Fibroblast of pulmonary artery (primary cell): ENCODE measurements at regions not wholly inside any gene's neighbourhood (a gene's known extent, or its start where the extent isn't known, plus 50 kb on each side); places are given as distances from the start of the nearest gene placed in this dataset.

Experiments used
- DNase-seq: peaks from one replicate; pipeline ENCODE4 v3.0.0-alpha.2; 2010; ENCODE audit warnings: low read depth
- H3K4me3 ChIP-seq: replicated peaks from 2 replicates; pipeline ENCODE4 v1.5.1; 2011; ENCODE audit warnings: low read depth, mild to moderate bottlenecking, control low read depth, low read length, moderate library complexity
- CTCF ChIP-seq: IDR thresholded peaks from 2 replicates; pipeline ENCODE4 v1.5.1; 2011; ENCODE audit warnings: mild to moderate bottlenecking, control low read depth, low read length, inconsistent platforms; ENCODE audit errors: missing control alignments

- DNase-seq: no peak
- TF ChIP-seq CTCF: no peak
- H3K4me3 ChIP-seq: no peak overlapping the region
Measured at GRCh38 chr5:9928326-9928725, 298.2 kb upstream of the TAS2R1 start.

GRCh38 chr5:9927521-9927997 lies 297.4 kb upstream of the TAS2R1 start:
- H3K4me3 ChIP-seq: no peak overlapping the region
- peak; percentile 65 for DNase-seq
- no peak for TF ChIP-seq CTCF

- TF ChIP-seq CTCF: no peak
- peak; percentile 53 for DNase-seq
- H3K4me3 ChIP-seq: no peak overlapping the region
Measured at GRCh38 chr5:9927106-9927505, 297.0 kb upstream of the TAS2R1 start.

GRCh38 chr5:9924614-9925013 lies 294.5 kb upstream of the TAS2R1 start:
- H3K4me3 ChIP-seq: no peak overlapping the region
- peak; percentile 99 for DNase-seq
- TF ChIP-seq CTCF: no peak

- DNase-seq: no peak
- peak; percentile 32 for TF ChIP-seq CTCF
- no peak overlapping the region for H3K4me3 ChIP-seq
Measured at GRCh38 chr5:9922719-9923118, 292.6 kb upstream of the TAS2R1 start.

- no peak for TF ChIP-seq CTCF
- DNase-seq: no peak
- no peak overlapping the region for H3K4me3 ChIP-seq
Measured at GRCh38 chr5:9920697-9921096, 290.5 kb upstream of the TAS2R1 start.

- no peak for DNase-seq
- TF ChIP-seq CTCF: no peak
- no peak overlapping the region for H3K4me3 ChIP-seq
Measured at GRCh38 chr5:9919306-9920030, 289.3 kb upstream of the TAS2R1 start.
